ENCODE measurements at regions not wholly inside any gene's neighbourhood (a gene's known extent, or its start where the extent isn't known, plus 50 kb on each side); places are given as distances from the start of the nearest gene placed in this dataset.

GRCh38 chr12:18810537-18811253 lies 72.8 kb downstream of the CAPZA3 start:
- TF ChIP-seq CTCF (IDR thresholded peaks at IDR 0.05) (no peak), CHD4 (IDR thresholded peaks at IDR 0.05; ENCODE audit: borderline replicate concordance) (no peak), MAX (IDR thresholded peaks at IDR 0.05) (no peak), GATA3 (IDR thresholded peaks at IDR 0.05; ENCODE audit: borderline replicate concordance) (no peak), RFX5 (IDR thresholded peaks at IDR 0.05) (no peak)

Data from A549 (cell line).